Tibial artery (tissue), 4 donors: ENCODE measurements at regions not wholly inside any gene's neighbourhood (a gene's known extent, or its start where the extent isn't known, plus 50 kb on each side); places are given as distances from the start of the nearest gene placed in this dataset.

Experiments
- DNase-seq, 2 donors: peaks; one replicate each; pipeline ENCODE4 v3.0.0-alpha.2; 2019
- H3K27ac ChIP-seq, 2 donors: fragments of 200-600 bp; sonication (generic) in 1 of 2; 1 replicate in 1 of 2; 2 replicates in 1 of 2; pipeline ENCODE4 v1.5.1; 2018 to 2019; ENCODE audit warnings: mild to moderate bottlenecking in 1 of 2
- H3K27me3 ChIP-seq, 2 donors: fragments of 200-600 bp; sonication (generic) in 1 of 2; one replicate each; pipeline versions ENCODE4 v1.5.1 to v1.6.0; 2016 to 2019
- H3K36me3 ChIP-seq, 3 donors: fragments of 200-600 bp; sonication (generic) in 2 of 3; one replicate each; pipeline ENCODE4 v1.5.1; 2016 to 2019; ENCODE audit warnings: mild to moderate bottlenecking in 2 of 3
- H3K4me1 ChIP-seq, 4 donors: fragments of 200-600 bp; sonication (generic) in 2 of 4; 1 replicate in 3 of 4; 2 replicates in 1 of 4; pipeline ENCODE4 v1.5.1; 2016 to 2019
- H3K4me3 ChIP-seq, 2 donors: fragments of 200-600 bp; sonication (generic) in 1 of 2; 1 replicate in 1 of 2; 2 replicates in 1 of 2; pipeline ENCODE4 v1.5.1; 2018 to 2019; ENCODE audit warnings: mild to moderate bottlenecking in 2 of 2
- H3K9me3 ChIP-seq, 3 donors: fragments of 200-600 bp; sonication (generic) in 1 of 3; one replicate each; pipeline ENCODE4 v1.5.1; 2016 to 2019
- CTCF ChIP-seq, 2 experiments: fragments of 200-600 bp in 1 of 2; fragments of 450-650 bp in 1 of 2; IDR thresholded peaks; one replicate each; pipeline ENCODE4 v1.5.1; 2017 to 2019; ENCODE audit warnings: antibody characterized with exemption in 2 of 2, mild to moderate bottlenecking in 1 of 2, moderate library complexity in 1 of 2
- intact Hi-C: fragments of 100-400 bp; cut with DNase I; formaldehyde crosslinking; loops from one replicate; pipeline ENCODE4 v1.15.0; 2023; ENCODE audit warnings: low total_unique reads

GRCh38 chrX:122850326-122850725, 333.8 kb upstream of the GRIA3 start:
- H3K4me3 ChIP-seq: no peak overlapping the region
- no peak for DNase-seq
- intact Hi-C loops: no loop called here
- H3K27me3 ChIP-seq: no peaks in the 10 kb centered on the region
- no peaks in the 10 kb centered on the region for H3K4me1 ChIP-seq
- no peak for TF ChIP-seq CTCF (IDR thresholded peaks at IDR 0.05)
- H3K36me3 ChIP-seq: no peaks in the 10 kb centered on the region
- H3K9me3 ChIP-seq: no peaks in the 10 kb centered on the region
- H3K27ac ChIP-seq: no peak overlapping the region

GRCh38 chrX:122856205-122856604, 327.9 kb upstream of the GRIA3 start:
- Histone ChIP-seq H3K27me3 (no peaks in the 10 kb centered on the region), H3K9me3 (no peaks in the 10 kb centered on the region), H3K36me3 (no peaks in the 10 kb centered on the region), H3K27ac (no peak overlapping the region), H3K4me1 (no peaks in the 10 kb centered on the region), H3K4me3 (no peak overlapping the region)
- intact Hi-C loops: no loop called here
- no peak for TF ChIP-seq CTCF (IDR thresholded peaks at IDR 0.05)
- DNase-seq: no peak

GRCh38 chrX:122857734-122858133, 326.3 kb upstream of the GRIA3 start:
- Histone ChIP-seq H3K36me3 (no peaks in the 10 kb centered on the region), H3K27me3 (no peaks in the 10 kb centered on the region), H3K9me3 (no peaks in the 10 kb centered on the region), H3K4me1 (no peaks in the 10 kb centered on the region), H3K4me3 (no peak overlapping the region), H3K27ac (no peak overlapping the region)
- TF ChIP-seq CTCF (IDR thresholded peaks at IDR 0.05): no peak
- no peak for DNase-seq
- intact Hi-C loops: no loop called here

- H3K27me3 ChIP-seq: no peaks in the 10 kb centered on the region
- H3K36me3 ChIP-seq: no peaks in the 10 kb centered on the region
- H3K27ac ChIP-seq: no peak overlapping the region
- DNase-seq: no peak
- no peaks in the 10 kb centered on the region for H3K9me3 ChIP-seq
- peaks cover 0 to 11% (median 0%) of the 10 kb centered on the region in 4 donors for H3K4me1 ChIP-seq
- intact Hi-C loops: no loop called here
- TF ChIP-seq CTCF (IDR thresholded peaks at IDR 0.05): no peak
- H3K4me3 ChIP-seq: no peak overlapping the region
Observed at GRCh38 chrX:122863067-122863466, 321.0 kb upstream of the GRIA3 start.

GRCh38 chrX:122866532-122866931, 317.5 kb upstream of the GRIA3 start:
- no peak for DNase-seq
- Histone ChIP-seq H3K27ac (no peak overlapping the region), H3K36me3 (no peaks in the 10 kb centered on the region), H3K9me3 (no peaks in the 10 kb centered on the region), H3K4me1 (peaks cover 0 to 19% (median 0%) of the 10 kb centered on the region in 4 donors), H3K4me3 (no peak overlapping the region), H3K27me3 (no peaks in the 10 kb centered on the region)
- TF ChIP-seq CTCF (IDR thresholded peaks at IDR 0.05): no peak
- intact Hi-C loops: no loop called here

GRCh38 chrX:122868631-122869030, 315.4 kb upstream of the GRIA3 start:
- intact Hi-C loops: no loop called here
- no peaks in the 10 kb centered on the region for H3K9me3 ChIP-seq
- peaks cover 0 to 19% (median 0%) of the 10 kb centered on the region in 4 donors for H3K4me1 ChIP-seq
- H3K36me3 ChIP-seq: no peaks in the 10 kb centered on the region
- DNase-seq: no peak
- H3K4me3 ChIP-seq: no peak overlapping the region
- H3K27ac ChIP-seq: peak overlapping the region in 1 of 2 donors; percentile 37
- no peak for TF ChIP-seq CTCF (IDR thresholded peaks at IDR 0.05)
- no peaks in the 10 kb centered on the region for H3K27me3 ChIP-seq
